ENCODE measurements at regions not wholly inside any gene's neighbourhood (a gene's known extent, or its start where the extent isn't known, plus 50 kb on each side); places are given as distances from the start of the nearest gene placed in this dataset.
A peak's percentile ranks its signal among the peaks of the same experiment; 100 is the strongest.

GRCh38 chr4:138875891-138876608 lies 139.5 kb upstream of the NOCT start:
- Mint-ChIP-seq H3K4me1 (no peaks in the 10 kb centered on the region), H3K4me3 (no peak overlapping the region), H3K27ac (no peak overlapping the region), H3K27me3 (peaks cover 23 to 35% of the 10 kb centered on the region in 2 donors), H3K36me3 (no peaks in the 10 kb centered on the region), H3K9me3 (peaks cover 0 to 5% (median 2%) of the 10 kb centered on the region in 3 donors)
- no peaks in the 10 kb centered on the region for H3K9me3 ChIP-seq
- ATAC-seq (replicated peaks in 1 of 4) (no peak), DNase-seq (no peak)
- H3K4me1 ChIP-seq (ENCODE audit: control insufficient read depth in 1 of 2, extremely low read depth in 1 of 2, insufficient read depth in 2 of 2, low read length in 2 of 2): no peaks in the 10 kb centered on the region
- peaks cover 0 to 17% of the 10 kb centered on the region in 2 experiments for H3K27me3 ChIP-seq (replicated peaks in 1 of 2; ENCODE audit: control insufficient read depth in 2 of 2, extremely low read depth in 1 of 2, insufficient read depth in 2 of 2, low read length in 1 of 2)
- no peak overlapping the region for H3K27ac ChIP-seq (ENCODE audit: low read length)
- no peaks in the 10 kb centered on the region for H3K36me3 ChIP-seq (ENCODE audit: control insufficient read depth in 2 of 2, extremely low read depth in 1 of 2, insufficient read depth in 1 of 2, low read length in 1 of 2)
- no peak overlapping the region for H3K4me3 ChIP-seq (ENCODE audit: control insufficient read depth in 1 of 2, extremely low read depth in 1 of 2, low read length in 1 of 2)
- ChIA-PET CTCF (no interaction called here), POLR2A (no interaction called here)
- 80% methylated on average over 2 of the region's 10 CpGs for WGBS (ENCODE audit: insufficient coverage)

GRCh38 chr4:138871555-138871875 lies 144.1 kb upstream of the NOCT start:
- H3K27me3 Mint-ChIP-seq: peaks cover 23 to 37% of the 10 kb centered on the region in 2 donors
- Histone ChIP-seq H3K9me3 (no peaks in the 10 kb centered on the region), H3K36me3 (ENCODE audit: control insufficient read depth in 2 of 2, extremely low read depth in 1 of 2, insufficient read depth in 1 of 2, low read length in 1 of 2) (no peaks in the 10 kb centered on the region), H3K27ac (ENCODE audit: low read length) (no peak overlapping the region), H3K27me3 (replicated peaks in 1 of 2; ENCODE audit: control insufficient read depth in 2 of 2, extremely low read depth in 1 of 2, insufficient read depth in 2 of 2, low read length in 1 of 2) (peaks cover 0 to 22% of the 10 kb centered on the region in 2 experiments), H3K4me3 (ENCODE audit: control insufficient read depth in 1 of 2, extremely low read depth in 1 of 2, low read length in 1 of 2) (no peak overlapping the region), H3K4me1 (ENCODE audit: control insufficient read depth in 1 of 2, extremely low read depth in 1 of 2, insufficient read depth in 2 of 2, low read length in 2 of 2) (no peaks in the 10 kb centered on the region)
- no peak overlapping the region for H3K27ac Mint-ChIP-seq
- H3K9me3 Mint-ChIP-seq: no peaks in the 10 kb centered on the region
- POLR2A ChIA-PET: no interaction called here
- no peak overlapping the region for H3K4me3 Mint-ChIP-seq
- DNase-seq: no peak
- WGBS (ENCODE audit: insufficient coverage): 85% methylated on average over 8 of the region's 11 CpGs
- CTCF ChIA-PET: interaction anchor here (0.5 to 1.6 kb wide), 8 partner anchors 10 to 1306 kb away, joined by 3 to 4 read pairs (median 4); no protein-coding TSS in a partner anchor
- H3K36me3 Mint-ChIP-seq: no peaks in the 10 kb centered on the region
- no peaks in the 10 kb centered on the region for H3K4me1 Mint-ChIP-seq
- ATAC-seq (replicated peaks in 1 of 4): no peak

- H3K27ac ChIP-seq (ENCODE audit: low read length): no peak overlapping the region
- no peak overlapping the region for H3K4me3 ChIP-seq (ENCODE audit: control insufficient read depth in 1 of 2, extremely low read depth in 1 of 2, low read length in 1 of 2)
- DNase-seq (peak in 26 of 35 experiments; percentile 0 to 63 (median 16)), ATAC-seq (replicated peaks in 1 of 4) (no peak)
- H3K4me1 ChIP-seq (ENCODE audit: control insufficient read depth in 1 of 2, extremely low read depth in 1 of 2, insufficient read depth in 2 of 2, low read length in 2 of 2): no peaks in the 10 kb centered on the region
- peaks cover 0 to 22% of the 10 kb centered on the region in 2 experiments for H3K27me3 ChIP-seq (replicated peaks in 1 of 2; ENCODE audit: control insufficient read depth in 2 of 2, extremely low read depth in 1 of 2, insufficient read depth in 2 of 2, low read length in 1 of 2)
- H3K9me3 Mint-ChIP-seq: no peaks in the 10 kb centered on the region
- 17% methylated on average over 3 of the region's 9 CpGs for WGBS (ENCODE audit: insufficient coverage)
- ChIA-PET POLR2A (no interaction called here), CTCF (interaction anchor here (0.5 to 1.6 kb wide), 9 partner anchors 9 to 1393 kb away, joined by 3 to 4 read pairs (median 4); no protein-coding TSS in a partner anchor)
- no peak overlapping the region for H3K4me3 Mint-ChIP-seq
- H3K4me1 Mint-ChIP-seq: no peaks in the 10 kb centered on the region
- H3K9me3 ChIP-seq: no peaks in the 10 kb centered on the region
- peaks cover 21 to 35% of the 10 kb centered on the region in 2 donors for H3K27me3 Mint-ChIP-seq
- H3K36me3 ChIP-seq (ENCODE audit: control insufficient read depth in 2 of 2, extremely low read depth in 1 of 2, insufficient read depth in 1 of 2, low read length in 1 of 2): no peaks in the 10 kb centered on the region
- H3K27ac Mint-ChIP-seq: no peak overlapping the region
- no peaks in the 10 kb centered on the region for H3K36me3 Mint-ChIP-seq
These were observed 144.6 kb upstream of the NOCT start for GRCh38 chr4:138870737-138871554.

GRCh38 chr4:138869631-138870030 lies 145.9 kb upstream of the NOCT start:
- H3K36me3 ChIP-seq (ENCODE audit: control insufficient read depth in 2 of 2, extremely low read depth in 1 of 2, insufficient read depth in 1 of 2, low read length in 1 of 2): no peaks in the 10 kb centered on the region
- no peak for ATAC-seq (replicated peaks in 1 of 4)
- peaks cover 14 to 32% of the 10 kb centered on the region in 2 donors for H3K27me3 Mint-ChIP-seq
- no peaks in the 10 kb centered on the region for H3K9me3 Mint-ChIP-seq
- peaks cover 0 to 2% (median 0%) of the 10 kb centered on the region in 3 donors for H3K4me1 Mint-ChIP-seq
- no peaks in the 10 kb centered on the region for H3K9me3 ChIP-seq
- no peak overlapping the region for H3K4me3 Mint-ChIP-seq
- H3K27ac ChIP-seq (ENCODE audit: low read length): no peak overlapping the region
- H3K4me3 ChIP-seq (ENCODE audit: control insufficient read depth in 1 of 2, extremely low read depth in 1 of 2, low read length in 1 of 2): no peak overlapping the region
- H3K4me1 ChIP-seq (ENCODE audit: control insufficient read depth in 1 of 2, extremely low read depth in 1 of 2, insufficient read depth in 2 of 2, low read length in 2 of 2): no peaks in the 10 kb centered on the region
- H3K27me3 ChIP-seq (replicated peaks in 1 of 2; ENCODE audit: control insufficient read depth in 2 of 2, extremely low read depth in 1 of 2, insufficient read depth in 2 of 2, low read length in 1 of 2): peaks cover 0 to 16% of the 10 kb centered on the region in 2 experiments
- H3K27ac Mint-ChIP-seq: no peak overlapping the region
- no peaks in the 10 kb centered on the region for H3K36me3 Mint-ChIP-seq
- ChIA-PET CTCF (interaction anchor here in 1 of 2 donors (0.7 kb wide), 1 partner anchor 66 kb away, joined by 4 read pairs; no protein-coding TSS in a partner anchor), POLR2A (no interaction called here)
- DNase-seq: no peak

- WGBS (ENCODE audit: insufficient coverage): no CpG with 5 or more reads among the region's 1 CpG
- Mint-ChIP-seq H3K4me3 (no peak overlapping the region), H3K9me3 (no peaks in the 10 kb centered on the region), H3K36me3 (no peaks in the 10 kb centered on the region), H3K27ac (no peak overlapping the region), H3K4me1 (peaks cover 0 to 2% (median 0%) of the 10 kb centered on the region in 3 donors), H3K27me3 (peaks cover 11 to 30% of the 10 kb centered on the region in 2 donors)
- no peak for ATAC-seq (replicated peaks in 1 of 4)
- no peak overlapping the region for H3K27ac ChIP-seq (ENCODE audit: low read length)
- ChIA-PET POLR2A (no interaction called here), CTCF (interaction anchor here in 1 of 2 donors (0.7 kb wide), 1 partner anchor 66 kb away, joined by 4 read pairs; no protein-coding TSS in a partner anchor)
- no peaks in the 10 kb centered on the region for H3K4me1 ChIP-seq (ENCODE audit: control insufficient read depth in 1 of 2, extremely low read depth in 1 of 2, insufficient read depth in 2 of 2, low read length in 2 of 2)
- no peak for DNase-seq
- H3K9me3 ChIP-seq: no peaks in the 10 kb centered on the region
- H3K36me3 ChIP-seq (ENCODE audit: control insufficient read depth in 2 of 2, extremely low read depth in 1 of 2, insufficient read depth in 1 of 2, low read length in 1 of 2): no peaks in the 10 kb centered on the region
- H3K27me3 ChIP-seq (replicated peaks in 1 of 2; ENCODE audit: control insufficient read depth in 2 of 2, extremely low read depth in 1 of 2, insufficient read depth in 2 of 2, low read length in 1 of 2): peaks cover 0 to 13% of the 10 kb centered on the region in 2 experiments
- H3K4me3 ChIP-seq (ENCODE audit: control insufficient read depth in 1 of 2, extremely low read depth in 1 of 2, low read length in 1 of 2): no peak overlapping the region
These were observed 146.4 kb upstream of the NOCT start for GRCh38 chr4:138869165-138869564.

GRCh38 chr4:138868562-138868961 lies 147.0 kb upstream of the NOCT start:
- DNase-seq (no peak), ATAC-seq (replicated peaks in 1 of 4) (no peak)
- 41% methylated on average over 2 of the region's 3 CpGs for WGBS (ENCODE audit: insufficient coverage)
- H3K4me3 Mint-ChIP-seq: no peak overlapping the region
- Histone ChIP-seq H3K4me3 (ENCODE audit: control insufficient read depth in 1 of 2, extremely low read depth in 1 of 2, low read length in 1 of 2) (no peak overlapping the region), H3K36me3 (ENCODE audit: control insufficient read depth in 2 of 2, extremely low read depth in 1 of 2, insufficient read depth in 1 of 2, low read length in 1 of 2) (no peaks in the 10 kb centered on the region), H3K4me1 (ENCODE audit: control insufficient read depth in 1 of 2, extremely low read depth in 1 of 2, insufficient read depth in 2 of 2, low read length in 2 of 2) (no peaks in the 10 kb centered on the region), H3K9me3 (no peaks in the 10 kb centered on the region), H3K27ac (ENCODE audit: low read length) (no peak overlapping the region), H3K27me3 (replicated peaks in 1 of 2; ENCODE audit: control insufficient read depth in 2 of 2, extremely low read depth in 1 of 2, insufficient read depth in 2 of 2, low read length in 1 of 2) (peaks cover 0 to 13% of the 10 kb centered on the region in 2 experiments)
- ChIA-PET POLR2A (no interaction called here), CTCF (no interaction called here)
- peaks cover 0 to 2% (median 0%) of the 10 kb centered on the region in 3 donors for H3K4me1 Mint-ChIP-seq
- H3K9me3 Mint-ChIP-seq: no peaks in the 10 kb centered on the region
- H3K27ac Mint-ChIP-seq: no peak overlapping the region
- H3K27me3 Mint-ChIP-seq: peaks cover 9 to 27% of the 10 kb centered on the region in 2 donors
- H3K36me3 Mint-ChIP-seq: no peaks in the 10 kb centered on the region

Measured in T-cell (primary cell).